T-helper 2 cell (primary cell): ENCODE measurements at regions not wholly inside any gene's neighbourhood (a gene's known extent, or its start where the extent isn't known, plus 50 kb on each side); places are given as distances from the start of the nearest gene placed in this dataset.
"Not testable (repeated sequence)": the region's sequence is repeated elsewhere in the genome, so short reads cannot be mapped to it uniquely, and the experiment has no call there.

Experiments
- DNase-seq, 5 experiments: peaks; one replicate each; pipeline versions ENCODE4 v3.0.0 to v3.0.0-alpha.2; 2012 to 2022

- DNase-seq, result no peak
Measured at GRCh38 chr4:187362937-187363857, 632.4 kb upstream of the ZFP42 start.

GRCh38 chr4:187364401-187364800 lies 631.2 kb upstream of the ZFP42 start:
- DNase-seq, result no peak

GRCh38 chr4:187364851-187365250 lies 630.7 kb upstream of the ZFP42 start:
- no peak for DNase-seq

GRCh38 chr4:187366530-187366929 lies 629.0 kb upstream of the ZFP42 start:
- DNase-seq, result no peak

- DNase-seq, result no peak
Measured at GRCh38 chr4:187370918-187371317, 624.7 kb upstream of the ZFP42 start.

DNA sequence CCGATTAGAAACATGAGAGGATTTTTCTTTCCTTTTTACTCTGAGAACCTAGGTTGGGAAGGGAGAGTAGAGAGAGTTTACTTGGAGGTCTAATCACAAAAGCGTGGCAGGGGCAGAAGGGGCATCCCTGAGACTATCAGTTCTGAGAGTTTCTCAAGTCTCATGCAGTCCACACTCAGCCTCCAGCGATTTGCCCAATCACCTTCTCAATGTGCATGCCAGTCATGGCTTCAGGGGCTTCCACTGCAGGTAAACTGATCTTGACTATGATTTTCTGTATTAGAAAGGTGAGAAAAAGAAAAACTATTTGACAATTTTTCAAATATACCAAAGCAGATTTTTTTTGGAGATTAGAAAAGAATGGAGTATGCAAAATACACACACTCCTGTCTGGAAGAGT lies 617.1 kb upstream of the ZFP42 start:
- DNase-seq, result no peak

- peak in 1 of 5 experiments; percentile 0 for DNase-seq
Measured at GRCh38 chr4:187380181-187380581, 615.4 kb upstream of the ZFP42 start.

GRCh38 chr4:187383181-187383580 lies 612.4 kb upstream of the ZFP42 start:
- no peak for DNase-seq

DNA sequence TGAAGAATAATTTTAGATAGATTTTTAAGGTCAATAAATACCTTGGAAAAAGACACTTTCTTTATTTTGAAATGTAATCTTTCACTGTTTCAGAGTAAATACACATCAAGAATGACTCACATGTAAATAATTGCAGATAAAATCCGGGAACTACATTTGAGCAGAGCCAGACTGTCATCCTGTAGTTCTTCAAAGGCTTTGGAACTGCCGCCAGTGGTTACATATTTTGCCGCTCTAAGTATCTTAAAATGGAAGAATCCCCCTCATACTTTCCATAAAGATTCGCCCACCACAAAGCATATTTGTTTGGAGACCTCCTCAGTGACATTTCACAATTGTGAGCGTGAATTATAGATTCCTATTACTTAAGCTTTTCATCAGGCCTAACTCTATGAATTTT lies 607.8 kb upstream of the ZFP42 start:
- DNase-seq, result no peak

DNA sequence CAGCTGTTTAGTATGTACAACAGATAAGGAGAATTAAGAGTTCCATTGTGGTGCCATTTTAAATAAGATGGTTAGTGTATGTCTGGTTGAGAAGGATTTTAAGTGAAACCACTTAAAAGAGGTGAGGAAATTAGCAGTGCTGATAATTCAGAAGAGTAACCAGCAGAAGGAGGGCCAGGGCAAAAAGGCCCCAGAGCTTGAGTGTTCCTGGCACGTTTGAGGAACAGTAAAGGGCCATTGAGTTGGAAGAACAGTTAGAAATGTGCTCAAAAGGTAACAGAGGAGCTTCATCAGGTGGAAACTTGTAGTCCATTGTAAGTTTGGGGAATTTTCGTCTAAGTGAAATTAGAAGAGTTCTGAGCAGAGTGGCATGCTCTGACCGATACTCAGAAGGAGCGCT lies 606.2 kb upstream of the ZFP42 start:
- DNase-seq, result no peak

GRCh38 chr4:187390646-187391045 lies 604.9 kb upstream of the ZFP42 start:
- no peak for DNase-seq

DNA sequence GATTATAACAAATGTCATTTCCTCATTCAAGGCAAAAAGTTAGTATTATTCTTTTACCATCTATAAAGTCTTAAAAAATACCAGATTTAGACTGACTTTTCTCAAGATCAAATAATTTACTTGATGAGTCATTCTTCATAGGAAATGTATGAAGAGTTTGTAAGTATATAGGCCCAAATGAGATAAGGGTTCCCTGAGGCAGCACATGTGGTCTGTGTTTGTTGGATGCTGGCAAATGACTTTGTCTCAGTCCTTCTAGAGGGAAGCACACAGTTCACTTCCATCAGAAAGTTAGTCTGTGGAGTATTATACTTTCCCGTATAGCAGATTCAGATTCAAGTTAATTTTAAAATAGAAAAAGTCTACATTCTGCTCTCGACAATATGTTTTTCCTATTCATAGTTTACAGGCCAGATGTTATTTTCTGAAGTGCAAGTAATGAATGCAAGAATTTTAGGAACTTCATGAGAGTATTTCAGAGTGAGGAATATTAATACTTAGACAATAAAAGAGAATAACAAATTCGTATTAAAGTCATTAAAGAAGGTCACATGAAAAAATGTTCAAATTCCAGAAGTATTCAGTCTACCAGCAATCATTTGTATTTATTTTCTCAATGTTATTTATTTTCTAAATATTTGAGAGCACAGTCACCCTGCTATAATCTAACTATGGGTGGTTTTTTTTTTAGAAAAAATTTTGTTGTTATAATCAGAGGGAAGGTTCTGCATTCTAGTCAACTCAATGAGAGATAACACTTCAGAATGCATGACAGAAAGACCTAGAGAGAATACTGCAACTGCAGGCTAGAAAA lies 601.8 kb upstream of the ZFP42 start:
- DNase-seq, result no peak

DNA sequence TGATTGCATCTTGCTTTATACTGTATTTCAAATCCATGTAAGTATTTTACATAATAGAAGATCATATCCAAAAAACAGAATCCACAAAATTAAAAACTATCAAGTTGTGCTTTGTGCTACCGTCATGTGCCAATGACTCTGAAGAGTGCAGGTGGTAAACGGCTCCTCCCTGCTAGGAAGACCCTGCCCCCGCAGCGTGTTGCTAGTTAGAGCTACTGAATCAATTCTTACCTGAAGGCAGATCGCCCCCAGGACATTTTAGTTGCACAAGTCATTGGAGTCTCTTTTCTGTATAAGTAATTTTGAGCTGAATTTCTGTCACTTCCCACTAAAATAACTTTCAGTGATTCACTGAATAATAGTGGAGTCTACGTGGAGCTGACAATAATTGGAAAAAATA lies 599.5 kb upstream of the ZFP42 start:
- DNase-seq, result no peak

- not testable (repeated sequence) for DNase-seq
Measured at GRCh38 chr4:187408447-187408846, 587.1 kb upstream of the ZFP42 start.

- no peak for DNase-seq
Measured at GRCh38 chr4:187413564-187414358, 581.8 kb upstream of the ZFP42 start.

DNA sequence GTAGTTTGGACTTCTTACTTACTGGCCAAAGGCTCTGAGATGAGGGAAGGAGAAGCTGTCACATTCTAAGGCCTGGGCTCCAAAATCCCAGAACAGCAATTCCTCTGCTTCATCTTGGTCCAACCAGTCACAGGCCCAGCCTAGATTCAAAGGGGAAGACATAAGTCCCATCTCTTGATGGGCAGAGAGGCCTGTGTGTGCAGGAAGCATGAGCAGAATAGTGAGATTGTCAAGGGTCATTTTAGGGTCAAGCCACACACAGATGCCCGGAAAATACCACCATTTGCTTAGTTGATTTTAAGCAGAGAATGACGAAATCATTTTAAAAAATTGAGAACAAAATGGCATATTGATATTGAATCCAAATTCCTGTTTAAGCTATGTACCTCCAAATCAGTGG lies 580.9 kb upstream of the ZFP42 start:
- DNase-seq, result no peak

GRCh38 chr4:187415231-187415630 lies 580.3 kb upstream of the ZFP42 start:
- no peak for DNase-seq

DNA sequence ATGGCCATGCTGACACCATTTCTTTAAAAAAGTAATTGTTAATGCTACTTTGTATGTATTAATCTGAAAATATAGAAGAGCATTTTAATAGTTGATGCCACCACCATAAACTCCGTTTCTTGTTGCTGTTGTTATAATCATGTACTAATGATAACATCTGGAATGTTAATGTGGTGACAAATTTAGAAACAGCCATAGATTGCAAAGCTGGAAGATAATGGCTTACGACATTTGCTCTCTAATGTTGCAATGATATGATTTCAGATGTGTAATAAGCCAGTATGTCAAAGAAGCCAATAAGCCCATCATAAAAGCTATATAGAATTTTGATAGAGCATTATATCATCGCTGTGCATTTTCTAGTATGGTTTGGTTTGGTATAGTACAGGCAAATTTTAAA lies 579.4 kb upstream of the ZFP42 start:
- no peak for DNase-seq

DNA sequence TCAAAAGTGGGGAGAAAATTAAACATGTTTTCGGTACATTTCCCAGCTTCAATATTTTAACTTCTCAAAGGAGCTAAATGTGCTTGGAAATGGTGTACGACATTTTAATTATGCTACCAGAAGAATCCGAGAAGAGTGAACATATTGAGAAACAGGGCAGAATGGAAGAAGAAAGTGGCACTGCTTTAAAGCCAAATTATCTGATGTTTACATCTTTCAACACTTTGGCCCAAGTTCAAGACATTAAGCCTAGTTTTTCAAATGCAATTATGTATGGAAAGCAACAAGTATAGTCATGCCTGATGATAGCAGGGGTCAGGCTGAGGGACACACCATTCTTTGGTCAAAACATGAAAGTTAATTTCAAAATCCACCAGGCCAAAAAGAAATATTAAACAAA lies 577.9 kb upstream of the ZFP42 start:
- DNase-seq, result no peak

DNA sequence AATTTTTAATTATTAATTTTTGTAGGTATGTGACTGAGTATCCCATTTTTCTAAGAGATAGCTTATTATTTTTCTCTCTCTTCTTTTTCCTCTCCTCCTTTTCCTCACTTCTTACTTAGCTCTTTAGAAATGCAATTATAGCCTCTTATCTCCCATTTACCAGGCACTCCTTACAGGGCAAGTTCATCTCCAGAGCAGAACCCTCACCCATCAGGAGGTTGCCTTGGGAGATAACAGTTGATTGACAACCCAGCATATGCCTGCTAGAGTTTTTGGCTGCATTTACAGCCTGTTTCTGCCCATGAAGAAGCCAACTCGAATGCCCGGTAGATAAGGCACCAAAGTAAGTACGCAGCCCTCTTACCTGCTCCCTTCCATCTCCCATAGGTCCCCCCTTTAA lies 572.9 kb upstream of the ZFP42 start:
- DNase-seq, result no peak

DNA sequence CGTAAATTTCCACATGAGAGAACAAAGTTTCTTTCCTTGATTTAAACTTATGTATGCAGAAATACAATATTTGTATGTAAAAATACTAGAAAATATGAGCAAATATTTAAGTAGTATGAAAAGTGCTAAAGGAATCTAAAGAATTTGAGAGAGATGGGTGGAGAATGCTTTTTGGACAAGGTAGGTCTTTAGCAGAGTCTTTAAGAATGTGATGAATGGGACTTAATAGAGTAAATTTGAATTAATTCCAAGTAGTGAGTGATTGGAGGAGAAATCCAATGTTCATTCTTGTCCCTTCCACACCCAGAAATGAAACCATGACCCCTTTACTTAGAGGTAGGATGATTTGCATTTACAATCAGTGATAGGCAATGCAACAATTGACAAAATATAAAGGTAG lies 570.9 kb upstream of the ZFP42 start:
- no peak for DNase-seq

DNA sequence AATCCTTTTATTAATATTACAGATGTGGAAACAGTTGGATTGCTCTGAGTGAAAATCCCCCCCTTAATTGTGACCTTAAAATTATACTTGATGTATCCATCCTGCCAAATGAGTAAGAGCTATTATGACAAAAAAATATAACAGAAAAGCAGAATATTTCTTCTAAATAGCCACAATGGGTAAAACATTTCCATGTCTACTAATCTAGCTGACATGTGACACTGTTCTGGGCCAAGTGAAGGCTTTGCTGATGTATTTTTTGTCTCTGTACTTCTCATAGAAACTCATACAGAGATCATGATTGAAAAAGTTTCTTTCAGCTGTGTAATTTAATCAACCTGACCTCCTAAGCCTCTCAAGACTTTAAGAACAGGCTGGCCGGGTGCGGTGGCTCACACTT lies 569.1 kb upstream of the ZFP42 start:
- DNase-seq, result no peak

DNA sequence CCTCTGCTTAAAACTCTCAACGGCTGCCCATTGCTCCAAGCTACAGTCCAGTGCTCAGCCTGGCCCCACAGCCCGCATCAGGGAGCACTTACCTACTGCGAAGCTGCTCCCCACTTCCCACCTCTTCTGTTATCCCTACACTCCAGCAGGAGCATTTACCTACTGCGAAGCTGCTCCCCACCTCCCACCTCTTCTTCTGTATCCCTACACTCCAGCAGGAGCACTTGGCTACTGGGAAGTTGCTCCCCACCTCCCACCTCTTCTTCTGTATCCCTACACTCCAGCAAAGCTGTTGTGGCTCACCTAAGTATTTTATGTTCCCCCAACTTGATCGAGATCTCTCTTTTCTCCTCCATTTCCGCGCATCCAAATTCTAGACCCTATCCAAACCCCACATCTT lies 563.3 kb upstream of the ZFP42 start:
- DNase-seq, result no peak
